Stomach (tissue), 4 donors: ENCODE measurements at regions not wholly inside any gene's neighbourhood (a gene's known extent, or its start where the extent isn't known, plus 50 kb on each side); places are given as distances from the start of the nearest gene placed in this dataset.

ENCODE experiments used
- CTCF ChIP-seq, 7 experiments: fragments of 450-650 bp in 4 of 7; fragments of 200-600 bp in 3 of 7; sonication (generic) in 3 of 7; IDR thresholded peaks; one replicate each; pipeline ENCODE4 v1.5.1; 2016 to 2019; ENCODE audit warnings: antibody characterized with exemption in 7 of 7, control low read depth in 2 of 7, mild to moderate bottlenecking in 1 of 7
- POLR2AphosphoS5 ChIP-seq, 3 donors: sonication (generic); formaldehyde crosslinking; IDR thresholded peaks; one replicate each; pipeline ENCODE4 v1.6.1; 2016; ENCODE audit warnings: antibody characterized with exemption in 3 of 3

DNA sequence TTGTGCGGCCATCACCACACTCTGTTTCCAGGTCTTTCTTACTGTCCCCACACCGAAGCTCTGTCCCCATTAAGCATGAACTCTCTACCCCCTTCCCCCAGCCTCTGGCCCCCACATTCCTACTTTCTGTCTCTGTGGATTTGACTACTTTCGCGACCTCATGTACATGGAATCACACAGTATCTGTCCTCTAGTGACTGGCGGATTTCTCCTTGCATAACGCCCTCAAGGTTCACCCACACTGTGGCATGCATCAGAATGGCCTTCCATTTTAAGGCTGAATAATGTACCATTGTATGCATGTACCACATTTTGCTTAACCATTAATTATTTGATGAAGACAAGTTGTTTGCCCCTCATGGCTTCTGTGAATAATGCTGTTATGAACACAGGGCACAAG, 467.6 kb upstream of the HS6ST1 start:
- no peak for TF ChIP-seq CTCF (IDR thresholded peaks at IDR 0.05)
- no peak for TF ChIP-seq POLR2AphosphoS5 (IDR thresholded peaks at IDR 0.05)
